CD8-positive, alpha-beta memory T cell (primary cell): ENCODE measurements at regions not wholly inside any gene's neighbourhood (a gene's known extent, or its start where the extent isn't known, plus 50 kb on each side); places are given as distances from the start of the nearest gene placed in this dataset.

Experiments used
- CTCF ChIA-PET: fragments of 350-600 bp; sonication (Branson Sonifier 250); formaldehyde crosslinking; loops from one replicate; lab custom pipeline; 2021; ENCODE audit warnings: antibody characterized with exemption; lab: Charles Lee
- POLR2A ChIA-PET: fragments of 350-600 bp; sonication (Branson Sonifier 250); formaldehyde crosslinking; loops from one replicate; lab custom pipeline; 2021; ENCODE audit warnings: antibody characterized with exemption; lab: Charles Lee
- DNase-seq, 5 donors: peaks; one replicate each; pipeline versions ENCODE4 v3.0.0 to v3.0.0-alpha.2; 2020 to 2022; ENCODE audit warnings: mixed read lengths in 1 of 5
- H3K27ac ChIP-seq: one replicate; pipeline ENCODE4 v1.7.0; 2013; ENCODE audit warnings: low read depth, mild to moderate bottlenecking, low read length, moderate library complexity
- H3K27me3 ChIP-seq: 2 replicates; pipeline ENCODE4 v1.7.0; 2013; ENCODE audit warnings: low read length, mild to moderate bottlenecking; ENCODE audit not compliant: insufficient read depth, poor library complexity, severe bottlenecking
- H3K36me3 ChIP-seq: 2 replicates; pipeline ENCODE4 v1.7.0; 2013; ENCODE audit warnings: mild to moderate bottlenecking, low read length, moderate library complexity; ENCODE audit not compliant: insufficient read depth
- H3K4me1 ChIP-seq: 2 replicates; pipeline ENCODE4 v1.7.0; 2013; ENCODE audit warnings: mild to moderate bottlenecking, low read length, moderate library complexity; ENCODE audit not compliant: insufficient read depth
- H3K4me3 ChIP-seq: 2 replicates; pipeline ENCODE4 v1.7.0; 2013; ENCODE audit warnings: mild to moderate bottlenecking, low read length
- H3K9me3 ChIP-seq: 2 replicates; pipeline ENCODE4 v1.7.0; 2013; ENCODE audit warnings: mild to moderate bottlenecking, low read length
- H3K27ac Mint-ChIP-seq, 8 donors: one replicate each; pipeline ENCODE4 v1.8.0; 2020 to 2021; ENCODE audit warnings: mixed read lengths in 8 of 8, mild to moderate bottlenecking in 6 of 8, inconsistent platforms in 3 of 8, moderate library complexity in 3 of 8
- H3K27me3 Mint-ChIP-seq, 2 donors: one replicate each; pipeline ENCODE4 v1.8.0; 2020 to 2021; ENCODE audit warnings: mixed read lengths in 2 of 2, mild to moderate bottlenecking in 1 of 2, moderate library complexity in 1 of 2
- H3K36me3 Mint-ChIP-seq, 3 donors: one replicate each; pipeline ENCODE4 v1.8.0; 2020 to 2021; ENCODE audit warnings: mixed read lengths in 3 of 3, inconsistent platforms in 1 of 3, mild to moderate bottlenecking in 1 of 3
- H3K4me1 Mint-ChIP-seq, 3 donors: one replicate each; pipeline ENCODE4 v1.8.0; 2020 to 2021; ENCODE audit warnings: mixed read lengths in 3 of 3, inconsistent platforms in 1 of 3, mild to moderate bottlenecking in 1 of 3
- H3K4me3 Mint-ChIP-seq, 7 donors: one replicate each; pipeline ENCODE4 v1.8.0; 2020 to 2021; ENCODE audit warnings: mixed read lengths in 7 of 7, mild to moderate bottlenecking in 6 of 7, moderate library complexity in 4 of 7, inconsistent platforms in 2 of 7
- H3K9me3 Mint-ChIP-seq, 5 donors: one replicate each; pipeline ENCODE4 v1.8.0; 2020 to 2022; ENCODE audit warnings: mixed read lengths in 5 of 5, mild to moderate bottlenecking in 3 of 5, moderate library complexity in 2 of 5, inconsistent platforms in 1 of 5

GRCh38 chrX:20952180-20952579, 422.0 kb upstream of the CNKSR2 start:
- Histone ChIP-seq H3K27ac (no peak overlapping the region), H3K9me3 (no peaks in the 10 kb centered on the region), H3K27me3 (no peaks in the 10 kb centered on the region), H3K36me3 (no peaks in the 10 kb centered on the region), H3K4me3 (no peak overlapping the region), H3K4me1 (no peaks in the 10 kb centered on the region)
- Mint-ChIP-seq H3K4me1 (peaks cover 0 to 4% (median 0%) of the 10 kb centered on the region in 3 donors), H3K4me3 (no peak overlapping the region), H3K27ac (no peak overlapping the region), H3K36me3 (no peaks in the 10 kb centered on the region), H3K9me3 (peaks cover 0 to 5% (median 0%) of the 10 kb centered on the region in 5 donors), H3K27me3 (peaks cover 1 to 3% of the 10 kb centered on the region in 2 donors)
- ChIA-PET CTCF (no interaction called here), POLR2A (no interaction called here)
- no peak for DNase-seq

GRCh38 chrX:20951016-20951810, 423.0 kb upstream of the CNKSR2 start:
- H3K9me3 ChIP-seq, result no peaks in the 10 kb centered on the region

GRCh38 chrX:20947411-20947912, 426.8 kb upstream of the CNKSR2 start:
- Mint-ChIP-seq H3K9me3 (peaks cover 0 to 4% (median 0%) of the 10 kb centered on the region in 5 donors), H3K4me3 (no peak overlapping the region), H3K27ac (no peak overlapping the region), H3K36me3 (no peaks in the 10 kb centered on the region), H3K27me3 (peaks cover 1 to 3% of the 10 kb centered on the region in 2 donors), H3K4me1 (peaks cover 0 to 4% (median 0%) of the 10 kb centered on the region in 3 donors)
- Histone ChIP-seq H3K4me3 (no peak overlapping the region), H3K27ac (no peak overlapping the region), H3K4me1 (no peaks in the 10 kb centered on the region), H3K27me3 (no peaks in the 10 kb centered on the region), H3K36me3 (no peaks in the 10 kb centered on the region), H3K9me3 (no peaks in the 10 kb centered on the region)
- DNase-seq, result no peak
- CTCF ChIA-PET, result no interaction called here
- POLR2A ChIA-PET, result no interaction called here

More at GRCh38 chrX:20951016-20951810, 423.0 kb upstream of the CNKSR2 start:
- Mint-ChIP-seq H3K4me1 (peaks cover 0 to 4% (median 0%) of the 10 kb centered on the region in 3 donors), H3K27me3 (peaks cover 1 to 3% of the 10 kb centered on the region in 2 donors), H3K27ac (no peak overlapping the region), H3K36me3 (no peaks in the 10 kb centered on the region), H3K9me3 (peaks cover 0 to 7% (median 0%) of the 10 kb centered on the region in 5 donors), H3K4me3 (no peak overlapping the region)
- ChIA-PET POLR2A (no interaction called here), CTCF (no interaction called here)
- no peak for DNase-seq
- H3K27me3 ChIP-seq, result no peaks in the 10 kb centered on the region
- no peak overlapping the region for H3K27ac ChIP-seq
- H3K4me3 ChIP-seq, result no peak overlapping the region
- no peaks in the 10 kb centered on the region for H3K36me3 ChIP-seq
- H3K4me1 ChIP-seq, result no peaks in the 10 kb centered on the region

- Histone ChIP-seq H3K4me1 (no peaks in the 10 kb centered on the region), H3K27ac (no peak overlapping the region), H3K36me3 (no peaks in the 10 kb centered on the region), H3K27me3 (no peaks in the 10 kb centered on the region), H3K9me3 (no peaks in the 10 kb centered on the region), H3K4me3 (no peak overlapping the region)
- H3K4me1 Mint-ChIP-seq, result no peaks in the 10 kb centered on the region
- no peaks in the 10 kb centered on the region for H3K9me3 Mint-ChIP-seq
- no peak for DNase-seq
- peaks cover 0 to 2% of the 10 kb centered on the region in 2 donors for H3K27me3 Mint-ChIP-seq
- POLR2A ChIA-PET, result no interaction called here
- CTCF ChIA-PET, result no interaction called here
- H3K4me3 Mint-ChIP-seq, result no peak overlapping the region
- H3K36me3 Mint-ChIP-seq, result no peaks in the 10 kb centered on the region
- no peak overlapping the region for H3K27ac Mint-ChIP-seq
These were observed 460.5 kb upstream of the CNKSR2 start for GRCh38 chrX:20913760-20914159.

GRCh38 chrX:20906571-20906970, 467.6 kb upstream of the CNKSR2 start:
- Histone ChIP-seq H3K27me3 (no peaks in the 10 kb centered on the region), H3K4me3 (no peak overlapping the region), H3K4me1 (no peaks in the 10 kb centered on the region), H3K27ac (no peak overlapping the region), H3K36me3 (no peaks in the 10 kb centered on the region), H3K9me3 (no peaks in the 10 kb centered on the region)
- ChIA-PET CTCF (no interaction called here), POLR2A (no interaction called here)
- no peak for DNase-seq
- H3K9me3 Mint-ChIP-seq, result peaks cover 0 to 6% (median 0%) of the 10 kb centered on the region in 5 donors
- H3K36me3 Mint-ChIP-seq, result no peaks in the 10 kb centered on the region
- peaks cover 0 to 2% of the 10 kb centered on the region in 2 donors for H3K27me3 Mint-ChIP-seq
- no peaks in the 10 kb centered on the region for H3K4me1 Mint-ChIP-seq
- H3K27ac Mint-ChIP-seq, result no peak overlapping the region
- peak overlapping the region in 1 of 7 donors; percentile 48 for H3K4me3 Mint-ChIP-seq

GRCh38 chrX:20884565-20884964, 489.7 kb upstream of the CNKSR2 start:
- H3K36me3 ChIP-seq, result no peaks in the 10 kb centered on the region
- H3K4me1 ChIP-seq, result no peaks in the 10 kb centered on the region
- Mint-ChIP-seq H3K9me3 (peaks cover 0 to 4% (median 2%) of the 10 kb centered on the region in 5 donors), H3K27me3 (no peaks in the 10 kb centered on the region), H3K27ac (no peak overlapping the region), H3K4me3 (no peak overlapping the region), H3K4me1 (no peaks in the 10 kb centered on the region), H3K36me3 (no peaks in the 10 kb centered on the region)
- ChIA-PET POLR2A (no interaction called here), CTCF (no interaction called here)
- DNase-seq, result no peak
- H3K27ac ChIP-seq, result no peak overlapping the region
- H3K9me3 ChIP-seq, result no peaks in the 10 kb centered on the region
- no peak overlapping the region for H3K4me3 ChIP-seq
- H3K27me3 ChIP-seq, result no peaks in the 10 kb centered on the region

- Mint-ChIP-seq H3K4me1 (no peaks in the 10 kb centered on the region), H3K9me3 (peaks cover 0 to 17% (median 12%) of the 10 kb centered on the region in 5 donors), H3K4me3 (no peak overlapping the region), H3K36me3 (no peaks in the 10 kb centered on the region), H3K27me3 (no peaks in the 10 kb centered on the region), H3K27ac (no peak overlapping the region)
- Histone ChIP-seq H3K27me3 (no peaks in the 10 kb centered on the region), H3K4me1 (no peaks in the 10 kb centered on the region), H3K36me3 (no peaks in the 10 kb centered on the region), H3K4me3 (no peak overlapping the region), H3K27ac (no peak overlapping the region), H3K9me3 (no peaks in the 10 kb centered on the region)
- ChIA-PET CTCF (no interaction called here), POLR2A (no interaction called here)
- DNase-seq, result no peak
These were observed 510.6 kb upstream of the CNKSR2 start for GRCh38 chrX:20863649-20864048.

GRCh38 chrX:20861113-20861512, 513.1 kb upstream of the CNKSR2 start:
- H3K4me3 Mint-ChIP-seq, result no peak overlapping the region
- H3K27me3 Mint-ChIP-seq, result no peaks in the 10 kb centered on the region
- no peaks in the 10 kb centered on the region for H3K27me3 ChIP-seq
- no peaks in the 10 kb centered on the region for H3K4me1 Mint-ChIP-seq
- H3K36me3 ChIP-seq, result no peaks in the 10 kb centered on the region
- H3K4me1 ChIP-seq, result no peaks in the 10 kb centered on the region
- no peak overlapping the region for H3K4me3 ChIP-seq
- H3K36me3 Mint-ChIP-seq, result no peaks in the 10 kb centered on the region
- DNase-seq, result no peak
- H3K27ac Mint-ChIP-seq, result no peak overlapping the region
- ChIA-PET POLR2A (no interaction called here), CTCF (no interaction called here)
- H3K9me3 ChIP-seq, result no peaks in the 10 kb centered on the region
- no peak overlapping the region for H3K27ac ChIP-seq
- H3K9me3 Mint-ChIP-seq, result peaks cover 0 to 17% (median 14%) of the 10 kb centered on the region in 5 donors
